Activated T-helper 1 cell treated with anti-CD3 and anti-CD28 coated beads, Interleukin-2, amount 50 U/mL, for 16 hours (primary cell): ENCODE measurements at regions not wholly inside any gene's neighbourhood (a gene's known extent, or its start where the extent isn't known, plus 50 kb on each side); places are given as distances from the start of the nearest gene placed in this dataset.

ENCODE experiments used
- DNase-seq, 2 donors: peaks; one replicate each; pipeline ENCODE4 v3.0.0-alpha.2; 2020; ENCODE audit warnings: low read depth in 1 of 2, low spot score in 1 of 2

- DNase-seq: no peak
Measured at GRCh38 chr2:122927710-122928557, 1097.2 kb upstream of the CNTNAP5 start.

- no peak for DNase-seq
Measured at GRCh38 chr2:122929347-122929746, 1095.7 kb upstream of the CNTNAP5 start.

DNA sequence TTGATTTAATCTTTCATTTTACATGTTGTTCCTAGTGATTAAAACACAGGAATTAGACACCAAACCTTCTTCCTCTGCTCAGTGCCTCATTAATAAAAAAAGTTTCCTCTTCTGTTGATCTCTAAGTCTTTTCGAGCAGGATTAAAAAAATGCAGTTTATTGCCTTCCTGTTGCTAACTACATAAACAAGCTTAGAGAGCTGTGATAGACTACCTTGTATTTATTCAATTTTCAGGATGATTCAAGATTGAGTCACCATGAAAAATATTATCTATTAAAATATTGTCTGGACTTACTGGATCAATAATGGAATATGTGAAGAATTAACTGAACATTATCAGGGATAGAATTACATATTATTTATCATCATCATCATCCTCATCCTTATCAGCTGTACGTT, 1089.6 kb upstream of the CNTNAP5 start:
- DNase-seq: no peak

- DNase-seq: no peak
Measured at GRCh38 chr2:122939796-122940195, 1085.3 kb upstream of the CNTNAP5 start.

DNA sequence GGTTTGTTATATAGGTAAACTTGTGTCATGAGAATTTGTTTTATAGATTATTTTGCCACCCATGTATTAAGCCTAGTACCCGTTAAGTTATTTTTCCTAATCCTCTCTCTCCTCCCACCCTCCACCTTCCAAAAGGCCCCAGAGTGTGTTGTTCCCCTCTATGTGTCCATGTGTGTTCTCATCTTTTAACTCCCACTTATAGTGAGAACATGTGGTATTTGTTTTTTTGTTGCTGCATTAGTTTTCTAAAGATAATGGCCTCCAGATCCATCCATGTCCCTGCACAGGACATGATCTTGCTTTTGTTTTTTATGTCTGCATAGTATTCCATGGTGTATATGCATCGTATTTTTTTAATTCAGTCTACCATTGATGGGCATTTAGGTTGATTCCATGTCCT, 1075.6 kb upstream of the CNTNAP5 start:
- DNase-seq: no peak

GRCh38 chr2:122955776-122956175, 1069.3 kb upstream of the CNTNAP5 start:
- no peak for DNase-seq

DNA sequence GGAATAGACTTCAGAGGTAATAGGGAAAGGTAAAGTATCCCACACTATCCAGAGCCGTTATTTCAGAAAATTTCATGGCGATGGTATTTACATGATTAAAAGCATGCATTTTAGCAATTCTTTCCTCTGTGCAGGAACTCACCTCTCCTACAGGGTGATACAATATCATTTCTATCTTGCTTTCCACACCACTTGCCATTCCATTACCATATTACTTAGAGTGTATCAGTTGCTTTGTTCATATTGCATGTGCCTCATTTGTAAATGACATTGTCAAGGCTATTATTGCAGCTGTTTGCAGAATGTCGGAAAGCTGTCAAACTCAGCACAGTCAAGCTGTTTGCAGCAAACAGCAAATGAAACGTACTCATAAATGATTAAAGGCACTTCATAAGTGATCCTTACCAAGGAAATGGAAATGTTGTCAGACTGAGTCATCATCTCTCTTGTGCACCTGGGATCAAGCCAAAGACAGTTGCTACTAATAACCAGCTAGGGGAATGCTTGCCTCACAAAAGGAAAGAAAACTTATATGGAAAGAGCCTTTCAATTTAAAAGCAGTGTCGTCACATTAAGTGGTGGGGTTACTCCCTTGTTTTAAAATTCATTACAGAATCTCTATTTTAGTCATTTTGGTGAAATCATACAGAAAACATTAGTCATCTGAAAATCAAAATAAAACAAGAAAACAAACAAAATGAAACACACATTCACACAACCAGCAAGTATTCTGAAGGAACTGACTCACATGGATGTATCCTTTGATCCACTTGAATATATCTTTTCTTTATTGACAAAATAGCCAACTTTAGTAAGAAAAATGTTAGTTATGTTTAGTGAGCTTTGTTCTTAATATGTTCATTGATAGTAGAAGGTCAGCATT, 1064.1 kb upstream of the CNTNAP5 start:
- DNase-seq: no peak

DNA sequence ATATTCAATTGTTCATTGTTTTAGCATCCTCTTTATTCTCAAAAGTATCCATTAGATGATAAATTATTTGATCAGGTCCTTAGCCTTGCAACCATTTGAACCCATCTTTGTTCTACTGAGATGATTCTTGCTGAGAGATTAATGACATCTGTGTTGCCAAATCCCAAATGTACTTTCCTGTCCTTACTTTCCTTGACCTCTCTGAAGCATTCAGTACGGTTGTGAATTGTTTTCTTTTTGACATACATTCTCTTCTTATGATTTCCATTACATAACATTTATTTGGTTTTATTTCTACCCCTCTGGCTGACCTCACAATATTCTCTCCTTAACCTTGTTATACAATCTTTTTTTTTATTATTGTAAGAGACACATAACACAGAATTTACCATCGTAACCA, 1058.6 kb upstream of the CNTNAP5 start:
- no peak for DNase-seq

DNA sequence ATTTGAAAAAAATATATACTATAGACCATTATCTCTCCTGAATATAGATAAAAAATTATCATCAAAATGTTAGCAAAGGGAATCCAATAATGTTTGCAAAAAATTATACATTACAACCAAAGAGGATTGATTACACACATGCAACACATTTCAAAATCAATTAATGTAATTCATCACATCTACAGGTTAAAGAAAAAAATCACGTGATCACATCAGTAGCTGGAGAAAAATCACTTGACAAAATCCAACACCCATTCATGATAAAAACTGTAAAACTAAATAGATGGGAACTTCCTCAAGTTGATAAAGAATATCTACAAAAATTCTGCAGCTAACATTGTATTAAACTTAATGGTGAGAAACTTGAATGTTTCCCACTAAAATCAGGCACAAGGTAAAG, 1047.5 kb upstream of the CNTNAP5 start:
- DNase-seq: no peak

GRCh38 chr2:122980671-122981070, 1044.4 kb upstream of the CNTNAP5 start:
- no peak for DNase-seq

GRCh38 chr2:122982936-122983335, 1042.2 kb upstream of the CNTNAP5 start:
- no peak for DNase-seq

DNA sequence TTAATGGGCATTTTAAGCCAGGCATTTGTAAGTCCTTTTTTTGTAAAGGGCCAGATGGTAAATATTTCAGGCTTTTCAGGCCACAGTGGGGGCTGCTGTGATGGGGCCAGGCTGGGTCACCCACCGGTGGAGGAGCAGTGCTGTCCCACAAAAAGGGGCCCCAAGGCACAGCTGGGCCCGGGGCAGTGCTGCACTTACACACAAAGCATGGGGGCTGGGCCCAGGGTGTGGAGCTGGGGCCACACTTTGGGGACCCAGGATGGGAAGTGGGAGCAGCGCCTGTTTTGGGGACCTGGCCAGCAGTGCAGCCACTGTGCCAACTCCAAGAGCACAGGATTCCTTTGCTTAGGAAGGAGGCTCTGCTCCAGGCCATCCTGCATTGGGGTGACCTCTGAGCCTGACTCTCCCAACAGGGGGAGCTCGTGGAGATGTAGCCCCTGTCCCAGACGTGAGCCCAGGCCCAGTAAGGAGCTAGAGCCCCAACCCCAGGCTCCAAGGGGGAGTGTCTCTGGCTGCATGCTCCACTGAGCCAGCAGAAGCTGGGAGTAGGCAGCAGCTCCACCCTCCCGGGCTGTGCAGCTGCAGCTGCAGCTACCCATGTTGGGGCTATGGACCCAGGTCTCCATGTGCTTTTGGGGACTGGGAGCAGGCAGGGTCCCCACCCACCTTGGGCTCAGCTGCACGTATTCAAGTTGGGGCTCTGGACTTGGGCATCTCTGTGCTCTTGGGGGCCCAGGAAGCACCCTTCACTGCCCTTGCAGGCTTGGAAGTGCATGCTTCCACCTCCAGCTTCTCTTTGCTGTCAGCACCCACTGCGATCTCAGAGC, 1036.5 kb upstream of the CNTNAP5 start:
- no peak for DNase-seq

GRCh38 chr2:122993592-122993991, 1031.5 kb upstream of the CNTNAP5 start:
- no peak for DNase-seq

DNA sequence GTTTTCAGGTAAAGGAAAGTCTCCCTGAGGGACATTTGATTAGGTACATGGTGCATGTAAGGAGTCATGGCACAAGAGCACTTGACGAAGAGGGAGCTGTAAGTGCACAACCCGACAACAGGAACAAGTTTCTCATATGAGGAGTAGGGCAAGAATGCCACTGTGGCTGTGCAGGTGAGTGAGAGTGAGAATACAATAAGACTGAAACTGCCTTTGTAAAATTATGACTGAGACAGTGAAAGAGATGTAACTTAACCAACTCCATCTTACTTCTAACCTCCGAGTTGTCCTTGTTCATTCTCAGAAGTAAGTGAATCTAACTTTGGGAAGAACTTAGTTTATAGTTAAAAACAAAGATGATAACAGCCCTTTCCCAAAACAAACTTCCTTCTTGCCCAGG, 1025.8 kb upstream of the CNTNAP5 start:
- DNase-seq: no peak

DNA sequence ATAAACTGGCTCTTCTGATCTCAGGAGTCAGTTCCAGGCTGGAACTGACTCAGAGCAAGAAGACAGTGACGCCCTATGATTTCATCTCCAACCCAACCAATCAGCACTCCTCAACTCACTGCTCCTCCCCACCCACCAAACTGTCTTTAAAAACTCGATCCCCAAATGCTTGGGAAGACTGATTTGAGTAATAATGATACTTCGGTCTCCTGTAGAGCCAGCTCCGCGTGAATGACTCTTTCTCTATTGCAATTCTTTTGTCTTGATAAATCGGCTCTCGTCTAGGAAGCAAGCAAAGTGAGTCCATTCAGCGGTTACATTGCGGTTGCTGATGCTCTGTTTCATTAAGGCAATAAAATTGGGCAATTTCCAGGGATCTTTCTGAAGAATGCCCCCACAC, 1025.3 kb upstream of the CNTNAP5 start:
- DNase-seq: no peak

DNA sequence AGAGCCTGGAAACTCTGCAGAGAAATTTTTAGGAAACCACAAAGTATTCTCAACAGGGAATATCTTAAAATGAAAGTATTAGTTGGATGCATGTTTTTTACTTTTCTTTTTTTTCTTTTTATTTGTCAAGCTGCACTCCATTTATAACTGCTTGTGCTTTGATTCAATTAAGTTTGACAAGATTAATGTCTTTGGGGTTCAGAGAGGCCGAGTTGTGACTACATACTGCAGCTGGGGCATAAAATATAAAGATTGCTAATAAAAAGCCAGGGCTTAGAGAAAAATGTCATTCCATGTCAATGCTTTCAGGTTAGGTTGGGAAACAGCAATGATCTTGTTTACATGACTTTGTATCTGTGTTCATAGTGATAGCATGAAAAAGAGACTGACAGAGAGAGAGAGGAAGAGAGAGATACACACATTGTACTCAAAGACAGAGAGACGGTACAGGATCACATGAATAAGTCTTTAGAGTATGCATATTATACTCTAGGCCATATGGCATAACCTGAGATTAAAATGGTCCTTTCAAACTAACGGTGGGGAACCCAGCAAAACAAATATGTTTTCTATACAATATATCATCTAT, 1022.3 kb upstream of the CNTNAP5 start:
- no peak for DNase-seq

DNA sequence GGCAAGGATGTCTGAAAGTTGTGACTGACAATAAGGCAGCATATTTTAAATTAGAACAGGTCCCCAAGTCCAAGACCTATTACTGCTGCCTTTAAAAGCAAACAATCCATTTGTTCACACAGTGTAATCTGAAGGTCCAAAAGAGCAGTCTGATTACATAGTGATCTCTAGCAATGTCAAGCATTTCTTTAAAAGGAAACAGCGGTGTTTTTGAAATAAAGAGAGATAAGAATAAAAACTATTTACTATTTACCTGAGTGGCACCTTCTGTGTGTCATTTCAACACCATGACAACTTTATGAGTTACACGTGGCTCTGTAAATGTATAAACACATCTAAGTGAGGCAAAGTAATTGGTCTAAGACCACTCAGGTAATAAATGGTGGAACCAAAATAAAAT, 1009.9 kb upstream of the CNTNAP5 start:
- no peak for DNase-seq

- no peak for DNase-seq
Measured at GRCh38 chr2:123035541-123035940, 989.5 kb upstream of the CNTNAP5 start.

DNA sequence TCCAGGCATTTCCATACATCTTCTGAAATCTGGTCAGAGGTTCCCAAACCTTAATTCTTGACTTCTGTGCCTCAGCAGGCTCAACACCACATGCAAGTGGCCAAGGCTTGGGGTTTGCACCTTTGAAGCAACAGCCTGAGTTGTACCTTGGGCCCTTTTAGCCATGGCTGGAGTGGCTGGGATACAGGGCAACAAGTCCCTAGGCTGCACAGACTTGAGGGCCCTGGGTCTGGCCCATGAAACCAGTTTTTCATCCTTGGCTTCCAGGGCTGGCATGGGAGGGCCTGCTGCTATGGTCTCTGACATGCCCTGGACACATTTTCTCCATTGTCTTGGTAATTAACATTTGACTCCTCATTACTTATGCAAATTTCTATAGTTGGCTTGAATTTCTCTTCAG, 988.8 kb upstream of the CNTNAP5 start:
- DNase-seq: no peak

DNA sequence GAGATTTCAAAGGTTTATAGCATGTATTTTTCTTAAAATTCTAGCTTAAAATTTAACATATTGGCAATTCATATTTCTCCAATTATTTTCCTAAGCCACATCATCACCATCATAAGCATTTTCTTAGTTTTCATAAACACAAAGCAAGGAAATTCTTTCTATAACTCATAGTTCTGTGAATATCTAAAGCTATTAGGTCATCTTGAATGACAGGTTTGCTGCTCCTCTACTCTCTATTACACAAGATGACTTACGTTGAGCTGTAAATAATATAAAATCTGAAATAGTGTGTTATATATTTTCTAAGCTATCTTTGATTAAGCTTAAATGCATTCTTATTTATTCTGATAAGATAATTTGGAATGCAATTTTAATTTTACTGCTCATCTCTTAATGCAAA, 984.6 kb upstream of the CNTNAP5 start:
- no peak for DNase-seq

GRCh38 chr2:123043458-123043857, 981.6 kb upstream of the CNTNAP5 start:
- no peak for DNase-seq
